Lower lobe of right lung (tissue), 2 donors: ENCODE measurements at regions not wholly inside any gene's neighbourhood (a gene's known extent, or its start where the extent isn't known, plus 50 kb on each side); places are given as distances from the start of the nearest gene placed in this dataset.

Experiments
- ATAC-seq, 2 donors: fragments of 200-7000 bp; cut with Tn5 transposase; one replicate each; pipeline ENCODE4 v1.9.1; 2020 to 2022; ENCODE audit warnings: mild to moderate bottlenecking in 2 of 2, moderate library complexity in 2 of 2
- DNase-seq: peaks from one replicate; pipeline ENCODE4 v3.0.0-alpha.2; 2020
- H3K27ac ChIP-seq: fragments of 200-600 bp; one replicate; pipeline ENCODE4 v1.8.0; 2022
- H3K27me3 ChIP-seq: fragments of 200-600 bp; one replicate; pipeline ENCODE4 v1.8.0; 2022; ENCODE audit warnings: low read depth
- H3K36me3 ChIP-seq: fragments of 200-600 bp; one replicate; pipeline ENCODE4 v1.8.0; 2022; ENCODE audit warnings: mild to moderate bottlenecking
- H3K4me1 ChIP-seq: fragments of 200-600 bp; one replicate; pipeline ENCODE4 v1.8.0; 2022
- H3K4me3 ChIP-seq: fragments of 200-600 bp; one replicate; pipeline ENCODE4 v1.8.0; 2022; ENCODE audit warnings: mild to moderate bottlenecking
- H3K9me3 ChIP-seq: fragments of 200-600 bp; one replicate; pipeline ENCODE4 v1.8.0; 2022
- CTCF ChIP-seq: fragments of 200-600 bp; IDR thresholded peaks from one replicate; pipeline ENCODE4 v1.8.0; 2022; ENCODE audit warnings: antibody characterized with exemption, mild to moderate bottlenecking
- intact Hi-C: fragments of 100-400 bp; cut with DNase I; formaldehyde crosslinking; loops from one replicate; pipeline ENCODE4 v1.11.0; 2022
- donor health status: DM: no; HTN: yes; CAD: no; lungs with severe emphysema.

- no peaks in the 10 kb centered on the region for H3K27me3 ChIP-seq
- ATAC-seq (no peak), DNase-seq (no peak)
- TF ChIP-seq CTCF, result no peak
- no peaks in the 10 kb centered on the region for H3K36me3 ChIP-seq
- intact Hi-C loops, result no loop called here
- no peaks in the 10 kb centered on the region for H3K9me3 ChIP-seq
- no peak overlapping the region for H3K27ac ChIP-seq
- no peak overlapping the region for H3K4me3 ChIP-seq
- H3K4me1 ChIP-seq, result no peaks in the 10 kb centered on the region
Measured at GRCh38 chr2:116200086-116200485, 1614.4 kb upstream of the DDX18 start.

GRCh38 chr2:116211719-116212118, 1602.8 kb upstream of the DDX18 start:
- Histone ChIP-seq H3K27me3 (no peaks in the 10 kb centered on the region), H3K27ac (no peak overlapping the region), H3K4me1 (no peaks in the 10 kb centered on the region), H3K4me3 (no peak overlapping the region), H3K36me3 (no peaks in the 10 kb centered on the region), H3K9me3 (no peaks in the 10 kb centered on the region)
- ATAC-seq (no peak), DNase-seq (no peak)
- no peak for TF ChIP-seq CTCF
- intact Hi-C loops, result no loop called here

- H3K27ac ChIP-seq, result no peak overlapping the region
- H3K36me3 ChIP-seq, result no peaks in the 10 kb centered on the region
- intact Hi-C loops, result no loop called here
- H3K27me3 ChIP-seq, result no peaks in the 10 kb centered on the region
- TF ChIP-seq CTCF, result no peak
- ATAC-seq (no peak), DNase-seq (no peak)
- no peak overlapping the region for H3K4me3 ChIP-seq
- H3K9me3 ChIP-seq, result no peaks in the 10 kb centered on the region
- H3K4me1 ChIP-seq, result no peaks in the 10 kb centered on the region
Measured at GRCh38 chr2:116222793-116223192, 1591.7 kb upstream of the DDX18 start.

GRCh38 chr2:116223912-116224311, 1590.6 kb upstream of the DDX18 start:
- no peak overlapping the region for H3K4me3 ChIP-seq
- TF ChIP-seq CTCF, result no peak
- DNase-seq (no peak), ATAC-seq (peak; percentile 26 to 27)
- no peak overlapping the region for H3K27ac ChIP-seq
- no peaks in the 10 kb centered on the region for H3K27me3 ChIP-seq
- no peaks in the 10 kb centered on the region for H3K4me1 ChIP-seq
- no peaks in the 10 kb centered on the region for H3K36me3 ChIP-seq
- intact Hi-C loops, result no loop called here
- H3K9me3 ChIP-seq, result no peaks in the 10 kb centered on the region

GRCh38 chr2:116224610-116225009, 1589.9 kb upstream of the DDX18 start:
- Histone ChIP-seq H3K4me1 (no peaks in the 10 kb centered on the region), H3K9me3 (no peaks in the 10 kb centered on the region), H3K27ac (no peak overlapping the region), H3K27me3 (no peaks in the 10 kb centered on the region), H3K36me3 (no peaks in the 10 kb centered on the region), H3K4me3 (no peak overlapping the region)
- ATAC-seq (no peak), DNase-seq (no peak)
- no peak for TF ChIP-seq CTCF
- intact Hi-C loops, result no loop called here

GRCh38 chr2:116238511-116238910, 1576.0 kb upstream of the DDX18 start:
- Histone ChIP-seq H3K27me3 (no peaks in the 10 kb centered on the region), H3K9me3 (no peaks in the 10 kb centered on the region), H3K4me1 (no peaks in the 10 kb centered on the region), H3K27ac (no peak overlapping the region), H3K36me3 (no peaks in the 10 kb centered on the region), H3K4me3 (no peak overlapping the region)
- intact Hi-C loops, result no loop called here
- ATAC-seq (no peak), DNase-seq (no peak)
- TF ChIP-seq CTCF, result no peak
